CD4-positive, alpha-beta T cell (primary cell): ENCODE measurements at regions not wholly inside any gene's neighbourhood (a gene's known extent, or its start where the extent isn't known, plus 50 kb on each side); places are given as distances from the start of the nearest gene placed in this dataset.

Source experiments
- ATAC-seq: fragments of 200-7000 bp; cut with Tn5 transposase; one replicate; pipeline ENCODE4 v1.10.0; 2022; ENCODE audit warnings: mild to moderate bottlenecking; ENCODE audit not compliant: poor library complexity
- CTCF ChIA-PET: fragments of 350-600 bp; sonication (Branson Sonifier 250); formaldehyde crosslinking; loops from one replicate; lab custom pipeline; 2021; ENCODE audit warnings: antibody characterized with exemption, inconsistent platforms; lab: Charles Lee
- POLR2A ChIA-PET: fragments of 350-600 bp; sonication (Branson Sonifier 250); formaldehyde crosslinking; loops from one replicate; lab custom pipeline; 2021; ENCODE audit warnings: antibody characterized with exemption, inconsistent platforms; lab: Charles Lee
- DNase-seq, 14 experiments: peaks; one replicate each; pipeline ENCODE4 v3.0.0-alpha.2; 2013 to 2020; ENCODE audit warnings: mixed read lengths in 2 of 14
- H3K27ac ChIP-seq, 2 donors: one replicate each; pipeline versions ENCODE4 v1.5.1 to v1.7.0; 2013; ENCODE audit warnings: low read length in 2 of 2, low read depth in 1 of 2, mild to moderate bottlenecking in 1 of 2
- H3K27me3 ChIP-seq, 2 experiments: 1 replicate in 1 of 2; 2 replicates in 1 of 2; pipeline versions ENCODE4 v1.6.1 to v1.7.0; 2013; ENCODE audit warnings: low read length in 2 of 2, control low read depth in 1 of 2, mild to moderate bottlenecking in 1 of 2, moderate library complexity in 1 of 2; ENCODE audit not compliant: insufficient read depth in 2 of 2, control insufficient read depth in 1 of 2
- H3K36me3 ChIP-seq: one replicate; pipeline ENCODE4 v1.6.1; 2013; ENCODE audit warnings: low read length, control low read depth; ENCODE audit not compliant: insufficient read depth
- H3K4me1 ChIP-seq: one replicate; pipeline ENCODE4 v1.6.1; 2013; ENCODE audit warnings: low read length, control low read depth; ENCODE audit not compliant: insufficient read depth
- H3K4me3 ChIP-seq: one replicate; pipeline ENCODE4 v1.5.1; 2013; ENCODE audit warnings: mild to moderate bottlenecking, low read length, moderate library complexity
- H3K9me3 ChIP-seq, 2 experiments: 1 replicate in 1 of 2; 2 replicates in 1 of 2; pipeline versions ENCODE4 v1.6.1 to v1.7.0; 2013; ENCODE audit warnings: low read length in 2 of 2, mild to moderate bottlenecking in 2 of 2, control low read depth in 1 of 2, moderate library complexity in 1 of 2; ENCODE audit not compliant: control insufficient read depth in 1 of 2, insufficient read depth in 1 of 2
- H3K27ac Mint-ChIP-seq: one replicate; pipeline ENCODE4 v1.8.0; 2020; ENCODE audit warnings: mixed read lengths
- H3K27me3 Mint-ChIP-seq: one replicate; pipeline ENCODE4 v1.8.0; 2021; ENCODE audit warnings: mixed read lengths
- H3K36me3 Mint-ChIP-seq: one replicate; pipeline ENCODE4 v1.8.0; 2021; ENCODE audit warnings: low read depth, mixed read lengths
- H3K4me1 Mint-ChIP-seq: one replicate; pipeline ENCODE4 v1.8.0; 2021; ENCODE audit warnings: low read depth, mixed read lengths
- H3K4me3 Mint-ChIP-seq: one replicate; pipeline ENCODE4 v1.8.0; 2020; ENCODE audit warnings: mild to moderate bottlenecking, mixed read lengths
- H3K9me3 Mint-ChIP-seq: one replicate; pipeline ENCODE4 v1.8.0; 2020; ENCODE audit warnings: mixed read lengths
- CTCF ChIP-seq: fragments of 200-600 bp; IDR thresholded peaks from one replicate; pipeline ENCODE4 v1.8.0; 2022; ENCODE audit warnings: antibody characterized with exemption, mild to moderate bottlenecking
- intact Hi-C, 2 experiments: fragments of 100-400 bp; cut with DNase I in 1 of 2; cut with micrococcal nuclease in 1 of 2; formaldehyde crosslinking; loops; one replicate each; pipeline versions ENCODE4 v1.15.1 to v1.9.0; 2023 to 2025; cut with DNase I, micrococcal nuclease

GRCh38 chr16:61371881-61372280, 664.4 kb downstream of the CDH8 start:
- CTCF ChIA-PET, result no interaction called here
- POLR2A ChIA-PET, result no interaction called here
- Histone ChIP-seq H3K27ac (no peak overlapping the region), H3K9me3 (peaks cover 0 to 14% of the 10 kb centered on the region in 2 experiments), H3K4me1 (no peaks in the 10 kb centered on the region), H3K36me3 (no peaks in the 10 kb centered on the region), H3K27me3 (no peaks in the 10 kb centered on the region), H3K4me3 (no peak overlapping the region)
- no peaks in the 10 kb centered on the region for H3K27me3 Mint-ChIP-seq
- H3K4me1 Mint-ChIP-seq, result no peaks in the 10 kb centered on the region
- H3K36me3 Mint-ChIP-seq, result no peaks in the 10 kb centered on the region
- no peak for ATAC-seq
- H3K4me3 Mint-ChIP-seq, result no peak overlapping the region
- no peak for DNase-seq
- TF ChIP-seq CTCF, result no peak
- peaks cover 10% of the 10 kb centered on the region for H3K9me3 Mint-ChIP-seq
- no peak overlapping the region for H3K27ac Mint-ChIP-seq
- intact Hi-C loops, result no loop called here

DNA sequence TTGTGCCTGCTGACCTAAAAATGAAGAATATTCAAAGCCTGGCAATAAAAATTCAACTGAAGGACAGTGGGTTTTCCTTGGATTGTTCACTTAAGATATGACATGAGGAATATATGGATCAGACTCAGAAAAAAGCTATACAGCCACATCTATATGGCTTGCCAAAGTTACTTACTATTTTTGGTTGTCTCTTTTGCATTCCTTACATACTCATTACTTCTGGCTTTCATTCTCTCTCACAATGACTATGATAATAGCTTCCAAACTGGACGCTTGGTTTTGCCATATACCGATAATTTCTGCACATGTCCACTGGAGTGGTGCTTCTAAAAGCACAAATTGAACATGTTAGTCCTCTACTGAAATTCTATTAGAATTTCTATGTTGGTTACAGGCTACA, 664.9 kb downstream of the CDH8 start:
- Mint-ChIP-seq H3K9me3 (peaks cover 11% of the 10 kb centered on the region), H3K27ac (no peak overlapping the region), H3K4me1 (no peaks in the 10 kb centered on the region), H3K27me3 (no peaks in the 10 kb centered on the region), H3K36me3 (no peaks in the 10 kb centered on the region), H3K4me3 (no peak overlapping the region)
- DNase-seq, result no peak
- Histone ChIP-seq H3K27me3 (no peaks in the 10 kb centered on the region), H3K4me3 (no peak overlapping the region), H3K9me3 (peaks cover 0 to 14% of the 10 kb centered on the region in 2 experiments), H3K27ac (no peak overlapping the region), H3K4me1 (no peaks in the 10 kb centered on the region), H3K36me3 (no peaks in the 10 kb centered on the region)
- ATAC-seq, result no peak
- ChIA-PET POLR2A (no interaction called here), CTCF (no interaction called here)
- intact Hi-C loops, result no loop called here
- no peak for TF ChIP-seq CTCF

DNA sequence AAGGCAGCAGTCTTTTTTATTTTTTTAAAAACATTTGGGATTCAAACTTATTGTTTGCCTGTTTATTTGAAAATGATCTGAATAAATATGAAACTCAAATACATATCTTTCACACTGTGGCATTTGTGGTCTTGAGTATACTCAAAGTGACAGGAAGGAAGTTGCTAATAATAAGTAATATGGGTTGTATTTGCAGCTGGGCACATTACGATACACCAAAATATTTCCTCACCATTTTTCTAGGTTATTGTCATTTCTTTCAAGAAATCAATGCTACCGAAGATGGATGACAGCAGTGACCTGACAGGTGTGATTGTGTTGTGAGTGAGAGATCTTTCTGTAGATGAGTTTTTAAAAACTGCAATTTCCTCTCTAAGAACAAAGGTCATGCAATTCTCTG, 665.7 kb downstream of the CDH8 start:
- Histone ChIP-seq H3K27me3 (no peaks in the 10 kb centered on the region), H3K27ac (no peak overlapping the region), H3K9me3 (peaks cover 0 to 14% of the 10 kb centered on the region in 2 experiments), H3K36me3 (no peaks in the 10 kb centered on the region), H3K4me1 (no peaks in the 10 kb centered on the region), H3K4me3 (no peak overlapping the region)
- H3K27me3 Mint-ChIP-seq, result no peaks in the 10 kb centered on the region
- POLR2A ChIA-PET, result no interaction called here
- no peak for DNase-seq
- CTCF ChIA-PET, result no interaction called here
- no peak for TF ChIP-seq CTCF
- H3K27ac Mint-ChIP-seq, result no peak overlapping the region
- H3K9me3 Mint-ChIP-seq, result peaks cover 11% of the 10 kb centered on the region
- intact Hi-C loops, result no loop called here
- no peak for ATAC-seq
- no peaks in the 10 kb centered on the region for H3K4me1 Mint-ChIP-seq
- H3K4me3 Mint-ChIP-seq, result no peak overlapping the region
- H3K36me3 Mint-ChIP-seq, result no peaks in the 10 kb centered on the region
